ENCODE measurements at regions not wholly inside any gene's neighbourhood (a gene's known extent, or its start where the extent isn't known, plus 50 kb on each side); places are given as distances from the start of the nearest gene placed in this dataset.

GRCh38 chr5:30524428-30524827 lies 669.1 kb upstream of the CDH6 start:
- CTCF ChIA-PET: interaction anchor here (0.6 kb wide), 1 partner anchor 613 kb away, joined by 8 read pairs; no protein-coding TSS in a partner anchor
- no peak overlapping the region for H3K27ac Mint-ChIP-seq (ENCODE audit: unreplicated experiment)
- H3K9me3 Mint-ChIP-seq (ENCODE audit: low read depth, unreplicated experiment): peaks cover 2% of the 10 kb centered on the region
- intact Hi-C loops (cut with micrococcal nuclease; ENCODE audit: unreplicated experiment): no loop called here
- H3K4me3 Mint-ChIP-seq (ENCODE audit: low read depth, unreplicated experiment): no peak overlapping the region
- no TSS peak for BruUV-seq (replicated peaks)
- no peaks in the 10 kb centered on the region for H3K4me1 Mint-ChIP-seq (ENCODE audit: low read depth, unreplicated experiment)
- no peaks in the 10 kb centered on the region for H3K36me3 Mint-ChIP-seq (ENCODE audit: insufficient read depth, unreplicated experiment)
- H3K27me3 Mint-ChIP-seq (ENCODE audit: unreplicated experiment): no peaks in the 10 kb centered on the region
- no peak for DNase-seq
- TF ChIP-seq, protein P1, sequence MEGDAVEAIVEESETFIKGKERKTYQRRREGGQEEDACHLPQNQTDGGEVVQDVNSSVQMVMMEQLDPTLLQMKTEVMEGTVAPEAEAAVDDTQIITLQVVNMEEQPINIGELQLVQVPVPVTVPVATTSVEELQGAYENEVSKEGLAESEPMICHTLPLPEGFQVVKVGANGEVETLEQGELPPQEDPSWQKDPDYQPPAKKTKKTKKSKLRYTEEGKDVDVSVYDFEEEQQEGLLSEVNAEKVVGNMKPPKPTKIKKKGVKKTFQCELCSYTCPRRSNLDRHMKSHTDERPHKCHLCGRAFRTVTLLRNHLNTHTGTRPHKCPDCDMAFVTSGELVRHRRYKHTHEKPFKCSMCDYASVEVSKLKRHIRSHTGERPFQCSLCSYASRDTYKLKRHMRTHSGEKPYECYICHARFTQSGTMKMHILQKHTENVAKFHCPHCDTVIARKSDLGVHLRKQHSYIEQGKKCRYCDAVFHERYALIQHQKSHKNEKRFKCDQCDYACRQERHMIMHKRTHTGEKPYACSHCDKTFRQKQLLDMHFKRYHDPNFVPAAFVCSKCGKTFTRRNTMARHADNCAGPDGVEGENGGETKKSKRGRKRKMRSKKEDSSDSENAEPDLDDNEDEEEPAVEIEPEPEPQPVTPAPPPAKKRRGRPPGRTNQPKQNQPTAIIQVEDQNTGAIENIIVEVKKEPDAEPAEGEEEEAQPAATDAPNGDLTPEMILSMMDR (IDR thresholded peaks at IDR 0.05; ENCODE audit: unreplicated experiment): no peak

- no peaks in the 10 kb centered on the region for H3K4me1 Mint-ChIP-seq (ENCODE audit: low read depth, unreplicated experiment)
- CTCF ChIA-PET: no interaction called here
- no TSS peak for BruUV-seq (replicated peaks)
Observed at GRCh38 chr5:30523061-30523460, 670.4 kb upstream of the CDH6 start.

GRCh38 chr5:30505014-30505886 lies 688.2 kb upstream of the CDH6 start:
- DNase-seq: no peak
- CTCF ChIA-PET: interaction anchor here (0.7 kb wide), 1 partner anchor 628 kb away, joined by 3 read pairs; no protein-coding TSS in a partner anchor
- peaks cover 56% of the 10 kb centered on the region for H3K4me1 Mint-ChIP-seq (ENCODE audit: low read depth, unreplicated experiment)
- intact Hi-C loops (cut with micrococcal nuclease; ENCODE audit: unreplicated experiment): loop anchor here (5.0 kb wide), 1 partner anchor 512 kb away; no protein-coding TSS in a partner anchor
- no peak overlapping the region for H3K4me3 Mint-ChIP-seq (ENCODE audit: low read depth, unreplicated experiment)
- H3K36me3 Mint-ChIP-seq (ENCODE audit: insufficient read depth, unreplicated experiment): no peaks in the 10 kb centered on the region
- TF ChIP-seq, protein P1 (IDR thresholded peaks at IDR 0.05; ENCODE audit: unreplicated experiment): no peak
- no TSS peak for BruUV-seq (replicated peaks)
- peak overlapping the region; percentile 85 for H3K27ac Mint-ChIP-seq (ENCODE audit: unreplicated experiment)
- peaks cover 7% of the 10 kb centered on the region for H3K9me3 Mint-ChIP-seq (ENCODE audit: low read depth, unreplicated experiment)
- no peaks in the 10 kb centered on the region for H3K27me3 Mint-ChIP-seq (ENCODE audit: unreplicated experiment)

More at GRCh38 chr5:30523061-30523460, 670.4 kb upstream of the CDH6 start:
- H3K9me3 Mint-ChIP-seq (ENCODE audit: low read depth, unreplicated experiment): peaks cover 2% of the 10 kb centered on the region
- intact Hi-C loops (cut with micrococcal nuclease; ENCODE audit: unreplicated experiment): no loop called here
- H3K4me3 Mint-ChIP-seq (ENCODE audit: low read depth, unreplicated experiment): no peak overlapping the region
- TF ChIP-seq, protein P1 (IDR thresholded peaks at IDR 0.05; ENCODE audit: unreplicated experiment): no peak
- no peak for DNase-seq
- H3K36me3 Mint-ChIP-seq (ENCODE audit: insufficient read depth, unreplicated experiment): no peaks in the 10 kb centered on the region
- no peaks in the 10 kb centered on the region for H3K27me3 Mint-ChIP-seq (ENCODE audit: unreplicated experiment)
- H3K27ac Mint-ChIP-seq (ENCODE audit: unreplicated experiment): no peak overlapping the region

DNA sequence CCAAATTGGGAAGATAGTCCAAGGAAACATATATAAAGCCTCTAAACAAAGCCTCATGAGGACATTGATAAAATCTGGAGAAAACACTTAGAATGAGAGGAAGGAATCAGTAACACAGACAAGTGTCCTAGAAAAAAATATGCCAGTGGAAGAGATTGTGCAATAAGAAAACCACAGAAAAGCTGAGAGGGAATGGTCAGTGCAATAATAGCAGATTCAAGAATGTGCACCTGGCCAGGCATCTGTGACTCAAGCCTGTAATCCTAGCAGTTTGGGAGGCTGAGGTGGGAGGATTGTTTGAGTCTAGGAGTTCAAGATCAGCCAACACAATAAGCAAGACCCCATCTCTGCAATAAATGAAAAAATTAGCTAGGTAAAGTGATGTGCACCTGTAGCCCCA lies 691.2 kb upstream of the CDH6 start:
- CTCF ChIA-PET: no interaction called here
- no peak overlapping the region for H3K4me3 Mint-ChIP-seq (ENCODE audit: low read depth, unreplicated experiment)
- peak; percentile 38 for DNase-seq
- no peaks in the 10 kb centered on the region for H3K27me3 Mint-ChIP-seq (ENCODE audit: unreplicated experiment)
- TF ChIP-seq, protein P1 (IDR thresholded peaks at IDR 0.05; ENCODE audit: unreplicated experiment): no peak
- intact Hi-C loops (cut with micrococcal nuclease; ENCODE audit: unreplicated experiment): no loop called here
- no peaks in the 10 kb centered on the region for H3K9me3 Mint-ChIP-seq (ENCODE audit: low read depth, unreplicated experiment)
- H3K27ac Mint-ChIP-seq (ENCODE audit: unreplicated experiment): peak overlapping the region; percentile 60
- H3K4me1 Mint-ChIP-seq (ENCODE audit: low read depth, unreplicated experiment): peaks cover 47% of the 10 kb centered on the region
- H3K36me3 Mint-ChIP-seq (ENCODE audit: insufficient read depth, unreplicated experiment): no peaks in the 10 kb centered on the region
- no TSS peak for BruUV-seq (replicated peaks)
